Smooth muscle cell of the brain vasculature (primary cell): ENCODE measurements at regions not wholly inside any gene's neighbourhood (a gene's known extent, or its start where the extent isn't known, plus 50 kb on each side); places are given as distances from the start of the nearest gene placed in this dataset.
"Not testable (repeated sequence)": the region's sequence is repeated elsewhere in the genome, so short reads cannot be mapped to it uniquely, and the experiment has no call there.

Source experiments
- DNase-seq: peaks from one replicate; pipeline ENCODE4 v3.0.0-alpha.2; 2012; ENCODE audit warnings: low read depth, low spot score

- no peak for DNase-seq
Observed at GRCh38 chr13:97520061-97520460, 86.1 kb downstream of the RAP2A start.

- no peak for DNase-seq
Observed at GRCh38 chr13:97520866-97521265, 86.9 kb downstream of the RAP2A start.

DNA sequence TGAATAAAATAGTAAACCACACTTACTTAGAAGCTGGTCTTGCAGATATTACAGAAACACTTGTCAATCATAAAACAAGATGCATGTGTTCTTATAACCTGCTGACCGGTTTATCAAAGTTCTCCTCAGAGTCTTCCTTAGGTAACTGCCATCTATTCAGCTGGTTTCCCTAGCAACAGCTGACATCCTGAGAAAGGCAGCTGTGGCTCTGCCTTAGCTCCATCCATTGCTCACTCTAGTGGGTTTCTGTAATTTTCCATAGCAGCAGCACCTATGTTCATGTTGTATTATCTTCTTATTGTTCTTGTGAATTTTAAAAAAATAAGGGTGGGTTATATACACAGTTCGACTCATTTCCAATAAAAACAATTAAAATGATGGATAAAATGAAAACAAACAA, 87.8 kb downstream of the RAP2A start:
- DNase-seq = no peak

DNA sequence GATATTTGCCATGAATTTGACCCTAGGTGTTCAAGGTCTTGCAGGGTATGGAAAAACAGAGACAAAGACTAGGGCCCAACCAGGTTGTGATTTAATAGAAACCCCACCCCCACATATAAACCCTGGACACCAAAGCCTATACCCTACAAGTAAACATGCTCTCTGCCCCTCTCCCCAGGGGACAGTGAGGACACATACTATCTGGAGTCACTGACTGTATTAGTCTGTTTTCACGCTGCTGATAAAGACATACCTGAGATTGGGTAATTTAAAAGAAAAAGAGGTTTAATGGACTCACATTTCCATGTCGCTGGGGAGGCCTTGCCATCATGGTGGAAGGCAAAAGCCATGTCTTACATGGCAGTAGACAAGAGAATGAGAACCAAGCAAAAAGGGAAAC, 88.3 kb downstream of the RAP2A start:
- DNase-seq = no peak

GRCh38 chr13:97526556-97526955, 92.6 kb downstream of the RAP2A start:
- no peak for DNase-seq

- no peak for DNase-seq
Observed at GRCh38 chr13:97528518-97528917, 94.5 kb downstream of the RAP2A start.

DNA sequence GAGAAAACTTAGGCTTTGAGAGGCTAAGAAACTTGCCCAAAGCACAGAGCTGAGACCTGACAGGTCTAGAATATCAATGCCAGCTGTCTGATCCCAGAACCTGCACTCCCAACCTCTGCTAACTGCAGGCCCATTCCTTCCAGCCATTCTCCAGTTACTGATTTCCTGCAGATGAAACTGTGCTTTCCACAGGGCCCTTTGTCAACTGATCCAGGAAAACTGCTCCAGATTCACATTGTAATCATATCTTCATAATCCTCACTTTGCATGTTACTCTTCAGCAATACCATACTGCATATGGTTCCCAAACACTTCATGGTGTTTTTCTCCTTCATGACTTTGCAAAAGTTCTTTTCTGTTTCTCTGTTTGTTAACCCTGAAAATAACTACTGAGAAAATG, 100.6 kb downstream of the RAP2A start:
- DNase-seq = no peak

- DNase-seq = no peak
Observed at GRCh38 chr13:97535614-97536013, 101.6 kb downstream of the RAP2A start.

- no peak for DNase-seq
Observed at GRCh38 chr13:97537110-97537509, 103.1 kb downstream of the RAP2A start.

- no peak for DNase-seq
Observed at GRCh38 chr13:97538203-97538602, 104.2 kb downstream of the RAP2A start.

DNA sequence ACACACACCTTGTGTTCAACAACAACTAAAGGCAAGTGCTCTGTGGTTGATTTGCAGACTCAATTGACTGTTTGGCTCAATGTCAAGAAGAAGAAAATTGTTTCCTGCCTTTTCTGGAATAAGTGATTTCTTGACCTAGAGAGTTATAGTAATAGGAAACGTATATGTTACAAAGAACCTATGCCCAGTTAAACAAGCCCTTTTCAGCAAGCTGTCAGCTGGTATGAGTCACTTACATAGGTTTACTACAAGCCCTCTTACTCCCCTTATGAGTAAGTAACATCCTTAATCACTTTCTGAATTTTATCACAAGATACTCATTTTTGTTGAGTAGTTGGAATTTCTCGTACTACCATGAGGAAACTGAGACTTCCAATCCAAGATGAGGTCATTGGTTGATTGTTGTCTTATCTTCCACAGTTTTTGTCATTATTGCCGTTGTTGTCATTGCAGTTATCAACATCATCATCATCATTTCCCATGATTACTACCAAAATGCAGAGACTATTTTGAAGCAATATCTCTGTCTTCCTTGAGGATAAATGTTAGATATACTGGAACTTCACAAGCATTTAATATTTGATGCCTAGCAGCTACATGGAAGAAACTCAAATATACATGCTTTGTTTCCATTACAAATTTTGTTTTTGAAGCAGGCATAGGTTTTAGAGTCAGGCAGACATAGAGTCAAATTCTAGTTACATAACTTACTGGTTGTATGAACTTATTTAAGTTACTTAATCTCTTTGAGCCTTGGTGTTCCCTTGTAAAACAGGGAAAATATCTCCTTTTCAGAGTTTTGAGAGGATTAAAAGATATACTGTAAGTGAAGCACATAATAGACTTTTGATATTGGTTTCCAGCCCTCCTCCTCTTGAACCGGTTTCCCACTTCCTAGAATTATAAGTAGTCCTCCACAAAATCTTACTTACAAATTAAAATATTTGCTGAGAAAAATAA, 106.0 kb downstream of the RAP2A start:
- no peak for DNase-seq

- DNase-seq = no peak
Observed at GRCh38 chr13:97540696-97541095, 106.7 kb downstream of the RAP2A start.

DNA sequence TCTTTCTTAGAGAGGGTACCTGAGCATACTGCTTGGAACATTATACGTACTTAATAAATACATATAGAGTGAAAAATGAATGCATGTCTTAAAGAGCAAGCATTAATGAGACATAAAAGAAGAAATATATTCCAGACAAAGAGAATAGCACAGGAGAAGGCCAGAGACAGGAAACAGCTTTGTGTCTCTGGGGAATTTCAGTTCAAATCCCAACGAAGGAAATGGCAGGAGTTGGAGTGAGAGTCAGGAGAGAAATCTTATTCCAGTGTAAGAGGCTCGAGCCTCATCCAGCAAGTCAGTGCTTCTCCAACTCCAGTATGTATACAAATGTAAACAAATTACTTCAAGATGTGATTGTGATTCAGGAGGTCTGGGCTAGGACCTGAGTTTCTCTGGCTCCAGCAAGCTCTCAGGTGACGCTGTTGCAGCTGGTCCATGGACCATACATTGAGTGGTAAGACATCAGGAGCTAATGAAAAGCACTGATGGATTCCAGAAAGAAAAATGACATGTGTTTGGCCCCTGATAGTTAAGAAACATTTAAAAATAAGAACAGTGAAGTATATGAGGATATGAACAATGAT, 108.2 kb downstream of the RAP2A start:
- DNase-seq = no peak

- DNase-seq = no peak
Observed at GRCh38 chr13:97544031-97544765, 110.2 kb downstream of the RAP2A start.

- DNase-seq = not testable (repeated sequence)
Observed at GRCh38 chr13:97544971-97545499, 111.1 kb downstream of the RAP2A start.

- DNase-seq = no peak
Observed at GRCh38 chr13:97548138-97548537, 114.2 kb downstream of the RAP2A start.

DNA sequence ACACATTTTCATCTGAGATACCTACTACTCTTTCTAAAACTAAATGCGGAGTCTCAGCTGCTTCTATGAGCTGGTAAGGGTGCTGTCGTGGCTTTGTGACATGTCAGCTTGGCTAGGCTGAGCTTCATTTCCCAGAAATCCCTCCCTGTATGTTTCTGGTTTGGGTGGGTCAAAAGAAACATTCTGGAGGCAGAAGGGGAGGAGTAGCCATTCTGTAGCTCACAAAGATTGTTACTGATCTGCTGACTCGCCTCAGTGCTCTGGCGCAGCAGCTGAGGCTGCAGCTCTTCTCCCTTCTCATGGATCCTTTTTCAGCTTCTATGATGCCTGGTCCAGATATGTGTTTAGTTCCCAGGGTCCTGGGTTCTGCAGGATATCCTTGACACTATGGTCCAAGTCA, 114.7 kb downstream of the RAP2A start:
- DNase-seq = no peak

DNA sequence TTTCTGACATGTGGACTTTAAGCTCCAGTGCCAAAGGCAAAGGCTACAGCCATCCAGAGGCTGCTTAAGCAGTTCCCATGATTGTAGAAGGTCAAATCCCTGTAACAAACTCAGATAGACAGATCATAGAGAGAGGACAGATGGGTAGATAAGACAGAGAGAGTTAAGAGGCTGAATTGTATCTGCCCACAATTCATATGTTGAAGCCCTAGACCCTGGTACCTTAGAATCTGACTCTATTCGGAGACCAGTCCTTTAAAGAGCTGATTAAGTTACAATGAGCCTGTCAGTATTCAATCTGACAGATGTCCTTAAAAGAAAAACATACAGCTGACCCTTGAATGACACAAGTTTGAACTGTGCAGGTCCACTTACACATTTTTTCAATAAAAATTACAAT, 115.2 kb downstream of the RAP2A start:
- no peak for DNase-seq

- no peak for DNase-seq
Observed at GRCh38 chr13:97554496-97554895, 120.5 kb downstream of the RAP2A start.

- no peak for DNase-seq
Observed at GRCh38 chr13:97555034-97555433, 121.1 kb downstream of the RAP2A start.

DNA sequence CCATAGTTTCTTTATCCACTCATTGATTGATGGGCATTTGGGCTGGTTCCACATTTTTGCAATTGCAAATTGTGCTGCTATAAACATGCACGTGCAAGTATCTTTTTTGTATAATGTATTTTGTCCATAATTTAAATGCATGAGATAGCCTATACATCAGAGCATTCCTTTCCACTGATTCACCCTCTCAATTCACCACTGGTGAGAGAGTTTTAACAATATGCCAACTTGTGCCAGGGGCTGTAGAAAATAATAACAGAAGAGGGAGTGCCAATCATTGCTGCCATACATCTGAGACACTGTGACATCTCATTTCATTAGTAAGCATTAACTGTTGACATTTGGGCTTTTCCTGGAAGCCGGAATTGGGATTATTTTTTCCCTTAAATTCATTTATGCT, 125.1 kb downstream of the RAP2A start:
- no peak for DNase-seq

DNA sequence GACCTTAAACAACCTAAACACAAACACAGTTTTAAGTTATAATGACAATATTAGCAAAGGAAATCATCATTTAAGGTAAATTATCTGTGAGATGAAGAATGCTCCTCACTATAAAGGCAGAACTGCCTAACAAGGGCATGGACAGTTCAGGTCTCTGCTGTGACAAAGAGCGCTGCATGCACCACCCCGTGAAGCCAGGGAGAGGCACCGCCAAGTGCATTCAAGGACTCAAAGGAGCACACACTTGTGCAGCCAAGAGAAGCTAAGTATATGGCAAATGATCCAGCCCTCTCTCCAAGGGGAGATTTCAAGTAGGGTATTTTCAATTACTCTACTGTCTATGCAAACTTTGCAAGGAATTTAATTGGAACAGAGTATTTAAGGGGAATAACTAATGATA, 126.0 kb downstream of the RAP2A start:
- no peak for DNase-seq
